Upper lobe of left lung (tissue), 6 donors: ENCODE measurements at regions not wholly inside any gene's neighbourhood (a gene's known extent, or its start where the extent isn't known, plus 50 kb on each side); places are given as distances from the start of the nearest gene placed in this dataset.
A peak's percentile ranks its signal among the peaks of the same experiment; 100 is the strongest.

Experiments used
- ATAC-seq, 2 donors: fragments of 200-7000 bp; cut with Tn5 transposase; one replicate each; pipeline ENCODE4 v1.9.1; 2022; ENCODE audit warnings: mild to moderate bottlenecking in 2 of 2, moderate library complexity in 2 of 2; ENCODE audit not compliant: low FRiP score in 2 of 2
- DNase-seq, 2 donors: peaks; one replicate each; pipeline ENCODE4 v3.0.0-alpha.2; 2019 to 2020
- H3K27ac ChIP-seq, 4 donors: fragments of 200-600 bp; sonication (generic); one replicate each; pipeline ENCODE4 v1.5.1; 2016 to 2019
- H3K27me3 ChIP-seq, 4 donors: fragments of 200-600 bp; sonication (generic); one replicate each; pipeline ENCODE4 v1.5.1; 2017 to 2019
- H3K36me3 ChIP-seq, 4 donors: fragments of 200-600 bp; sonication (generic); one replicate each; pipeline ENCODE4 v1.5.1; 2016 to 2019
- H3K4me1 ChIP-seq, 4 donors: fragments of 200-600 bp; sonication (generic); one replicate each; pipeline ENCODE4 v1.5.1; 2018 to 2019
- H3K4me3 ChIP-seq, 4 donors: fragments of 200-600 bp; sonication (generic); one replicate each; pipeline ENCODE4 v1.5.1; 2017 to 2019; ENCODE audit warnings: mild to moderate bottlenecking in 2 of 4, moderate library complexity in 1 of 4
- H3K9me3 ChIP-seq, 4 donors: fragments of 200-600 bp; sonication (generic); one replicate each; pipeline ENCODE4 v1.5.1; 2018 to 2019
- EP300 ChIP-seq, 4 donors: sonication (generic); formaldehyde crosslinking; IDR thresholded peaks; one replicate each; pipeline ENCODE4 v1.5.1; 2017; ENCODE audit warnings: antibody characterized with exemption in 4 of 4, control low read depth in 2 of 4
- POLR2A ChIP-seq, 4 donors: fragments of 450-650 bp; IDR thresholded peaks; one replicate each; pipeline ENCODE4 v1.5.1; 2016 to 2017; ENCODE audit warnings: antibody characterized with exemption in 4 of 4, mild to moderate bottlenecking in 2 of 4
- POLR2AphosphoS5 ChIP-seq, 2 donors: sonication (generic); formaldehyde crosslinking; IDR thresholded peaks; one replicate each; pipeline ENCODE4 v1.5.1; 2017; ENCODE audit warnings: antibody characterized with exemption in 2 of 2
- WGBS, 2 donors: methylation state at CpG; one replicate each; pipeline ENCODE4 v1.1.5; 2017 to 2018; 5-methylcytosine and 5-hydroxymethylcytosine counted together
- TF ChIP-seq, protein P1 (sequence below), 6 experiments: fragments of 450-650 bp in 4 of 6; fragments of 200-600 bp in 2 of 6; sonication (generic) in 2 of 6; IDR thresholded peaks; one replicate each; pipeline ENCODE4 v1.5.1; 2016 to 2019; ENCODE audit warnings: antibody characterized with exemption in 6 of 6
- donor health status: DM: no; HTN: no; CAD: no; lungs with moderate emphysema.
- donor health status: DM: no; HTN: yes; CAD: no; lungs with severe emphysema.

DNA sequence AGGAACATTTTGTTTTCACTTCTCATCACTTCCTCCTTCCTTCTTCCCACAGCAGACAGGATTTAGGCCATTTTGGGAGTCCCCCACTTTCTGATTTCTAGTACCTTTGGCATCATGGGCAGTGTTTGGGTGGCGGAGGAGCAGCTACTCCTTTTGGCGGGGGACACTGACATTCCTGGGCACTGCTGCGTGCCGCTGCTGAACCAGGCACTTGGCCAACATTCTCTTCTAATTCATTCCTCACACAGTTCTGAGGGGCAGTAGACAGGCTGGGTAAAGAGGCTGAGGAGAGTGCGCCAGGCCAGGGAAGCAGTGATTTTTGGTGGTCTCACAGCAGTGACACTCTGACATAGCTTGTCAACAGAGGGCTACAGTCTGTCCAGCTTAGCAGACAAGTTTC is 270.2 kb downstream of the LOXHD1 start:
- Histone ChIP-seq H3K4me3 (no peak overlapping the region), H3K4me1 (peaks cover 9 to 16% (median 14%) of the 10 kb centered on the region in 4 donors), H3K9me3 (no peaks in the 10 kb centered on the region), H3K36me3 (no peaks in the 10 kb centered on the region), H3K27me3 (no peaks in the 10 kb centered on the region), H3K27ac (no peak overlapping the region)
- TF ChIP-seq EP300 (IDR thresholded peaks at IDR 0.05) (no peak), POLR2A (IDR thresholded peaks at IDR 0.05) (no peak), POLR2AphosphoS5 (IDR thresholded peaks at IDR 0.05) (no peak)
- TF ChIP-seq, protein P1, sequence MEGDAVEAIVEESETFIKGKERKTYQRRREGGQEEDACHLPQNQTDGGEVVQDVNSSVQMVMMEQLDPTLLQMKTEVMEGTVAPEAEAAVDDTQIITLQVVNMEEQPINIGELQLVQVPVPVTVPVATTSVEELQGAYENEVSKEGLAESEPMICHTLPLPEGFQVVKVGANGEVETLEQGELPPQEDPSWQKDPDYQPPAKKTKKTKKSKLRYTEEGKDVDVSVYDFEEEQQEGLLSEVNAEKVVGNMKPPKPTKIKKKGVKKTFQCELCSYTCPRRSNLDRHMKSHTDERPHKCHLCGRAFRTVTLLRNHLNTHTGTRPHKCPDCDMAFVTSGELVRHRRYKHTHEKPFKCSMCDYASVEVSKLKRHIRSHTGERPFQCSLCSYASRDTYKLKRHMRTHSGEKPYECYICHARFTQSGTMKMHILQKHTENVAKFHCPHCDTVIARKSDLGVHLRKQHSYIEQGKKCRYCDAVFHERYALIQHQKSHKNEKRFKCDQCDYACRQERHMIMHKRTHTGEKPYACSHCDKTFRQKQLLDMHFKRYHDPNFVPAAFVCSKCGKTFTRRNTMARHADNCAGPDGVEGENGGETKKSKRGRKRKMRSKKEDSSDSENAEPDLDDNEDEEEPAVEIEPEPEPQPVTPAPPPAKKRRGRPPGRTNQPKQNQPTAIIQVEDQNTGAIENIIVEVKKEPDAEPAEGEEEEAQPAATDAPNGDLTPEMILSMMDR (IDR thresholded peaks at IDR 0.05): no peak
- no peak for DNase-seq
- 37 to 52% methylated on average over 5 of the region's 5 CpGs for WGBS, 2 donors
- ATAC-seq: peak; percentile 23 to 46

DNA sequence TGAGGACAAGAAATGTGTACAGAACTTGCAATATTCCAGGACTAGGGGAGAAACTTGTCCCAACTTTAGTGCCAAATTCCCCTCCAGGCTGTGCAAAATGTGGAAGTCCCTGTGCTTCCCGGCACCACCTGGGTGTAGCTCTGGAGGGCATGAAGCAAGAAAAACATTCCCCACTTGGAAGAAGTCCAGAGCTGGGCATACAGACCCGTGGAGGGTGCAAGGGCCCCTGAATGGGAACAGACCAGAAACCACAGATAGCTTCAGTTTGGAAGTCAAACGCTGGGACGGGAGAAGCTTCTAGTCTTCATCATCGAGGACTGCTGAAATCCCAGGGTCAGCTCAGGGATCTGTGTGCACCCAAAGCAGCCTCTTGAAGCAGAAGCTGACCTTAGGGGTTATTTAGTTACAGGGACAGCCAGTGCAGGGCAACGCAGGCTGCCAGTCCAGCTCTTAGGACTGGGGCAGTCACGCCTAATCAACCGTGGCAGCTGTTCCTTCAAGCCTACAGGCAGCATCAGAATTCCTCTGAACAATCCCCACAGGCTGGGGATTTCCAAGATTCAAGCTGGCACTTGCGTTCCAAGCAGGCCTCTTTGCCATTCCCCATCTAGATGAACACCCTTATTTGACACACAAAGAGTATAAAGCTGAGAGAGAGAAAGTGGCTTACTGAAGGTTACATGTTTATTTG is 269.4 kb downstream of the LOXHD1 start:
- no peak overlapping the region for H3K4me3 ChIP-seq
- H3K27ac ChIP-seq: no peak overlapping the region
- ATAC-seq (no peak), DNase-seq (peak in 1 of 2 donors; percentile 52)
- H3K36me3 ChIP-seq: no peaks in the 10 kb centered on the region
- H3K4me1 ChIP-seq: peaks cover 9 to 16% (median 14%) of the 10 kb centered on the region in 4 donors
- WGBS, 2 donors: 46 to 79% methylated on average over 6 to 9 of the region's 9 CpGs
- TF ChIP-seq POLR2AphosphoS5 (IDR thresholded peaks at IDR 0.05) (no peak), POLR2A (IDR thresholded peaks at IDR 0.05) (no peak), EP300 (IDR thresholded peaks at IDR 0.05) (no peak)
- TF ChIP-seq, protein P1 (IDR thresholded peaks at IDR 0.05): no peak
- H3K9me3 ChIP-seq: no peaks in the 10 kb centered on the region
- H3K27me3 ChIP-seq: no peaks in the 10 kb centered on the region

DNA sequence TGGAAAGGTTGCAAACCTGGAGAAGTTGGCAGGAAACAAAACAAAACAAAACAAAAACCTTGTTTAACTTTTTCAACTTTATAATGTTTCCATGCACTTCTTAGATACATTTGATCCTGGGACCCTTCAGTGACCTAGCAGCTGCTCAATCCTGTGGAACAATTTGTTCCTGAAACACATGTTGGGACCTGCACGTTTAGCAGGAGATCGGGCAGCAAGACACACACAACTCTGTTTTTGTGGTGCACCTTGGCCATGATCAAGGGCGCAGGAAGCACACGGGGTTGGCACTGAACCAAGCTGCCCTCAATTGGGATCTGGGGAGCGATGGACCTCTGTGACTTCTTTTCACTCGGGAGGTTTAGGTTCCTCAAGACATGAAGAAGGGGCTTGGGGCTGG is 268.7 kb downstream of the LOXHD1 start:
- TF ChIP-seq EP300 (IDR thresholded peaks at IDR 0.05) (no peak), POLR2AphosphoS5 (IDR thresholded peaks at IDR 0.05) (no peak), POLR2A (IDR thresholded peaks at IDR 0.05) (no peak)
- TF ChIP-seq, protein P1 (IDR thresholded peaks at IDR 0.05): no peak
- H3K4me1 ChIP-seq: peaks cover 9 to 16% (median 14%) of the 10 kb centered on the region in 4 donors
- no peak overlapping the region for H3K4me3 ChIP-seq
- ATAC-seq (no peak), DNase-seq (no peak)
- H3K27me3 ChIP-seq: no peaks in the 10 kb centered on the region
- H3K27ac ChIP-seq: no peak overlapping the region
- H3K9me3 ChIP-seq: no peaks in the 10 kb centered on the region
- 76 to 80% methylated on average over 6 of the region's 6 CpGs for WGBS, 2 donors
- H3K36me3 ChIP-seq: no peaks in the 10 kb centered on the region

DNA sequence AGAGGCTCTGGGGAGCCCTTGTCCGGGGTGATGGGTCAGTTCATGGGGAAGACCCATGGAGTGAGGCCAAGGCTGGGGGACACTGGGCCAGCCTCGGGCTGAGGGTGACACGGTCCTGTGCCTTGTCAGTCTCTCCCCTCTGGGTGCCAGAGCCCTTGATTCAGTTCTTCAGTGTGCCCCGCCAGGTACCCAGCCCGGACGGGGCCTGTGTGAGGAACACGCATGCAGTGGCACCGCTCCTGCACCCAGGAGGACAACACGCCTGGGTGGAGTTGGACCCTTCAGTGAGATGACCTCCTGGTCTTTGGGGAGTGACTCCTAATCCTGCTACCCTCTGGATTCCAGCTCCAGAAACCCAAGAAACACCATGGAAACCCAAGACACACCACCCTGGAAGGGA is 264.4 kb downstream of the LOXHD1 start:
- H3K27me3 ChIP-seq: peaks cover 0 to 4% (median 0%) of the 10 kb centered on the region in 4 donors
- no peaks in the 10 kb centered on the region for H3K36me3 ChIP-seq
- DNase-seq (peak in 1 of 2 donors; percentile 70), ATAC-seq (no peak)
- WGBS, 2 donors: 91 to 100% methylated on average over 6 to 9 of the region's 9 CpGs
- no peak overlapping the region for H3K4me3 ChIP-seq
- TF ChIP-seq POLR2AphosphoS5 (IDR thresholded peaks at IDR 0.05): no peak
- TF ChIP-seq POLR2A (IDR thresholded peaks at IDR 0.05): no peak
- TF ChIP-seq, protein P1 (IDR thresholded peaks at IDR 0.05): no peak
- no peak for TF ChIP-seq EP300 (IDR thresholded peaks at IDR 0.05)
- H3K27ac ChIP-seq: no peak overlapping the region
- peaks cover 0 to 6% (median 3%) of the 10 kb centered on the region in 4 donors for H3K4me1 ChIP-seq
- no peaks in the 10 kb centered on the region for H3K9me3 ChIP-seq

DNA sequence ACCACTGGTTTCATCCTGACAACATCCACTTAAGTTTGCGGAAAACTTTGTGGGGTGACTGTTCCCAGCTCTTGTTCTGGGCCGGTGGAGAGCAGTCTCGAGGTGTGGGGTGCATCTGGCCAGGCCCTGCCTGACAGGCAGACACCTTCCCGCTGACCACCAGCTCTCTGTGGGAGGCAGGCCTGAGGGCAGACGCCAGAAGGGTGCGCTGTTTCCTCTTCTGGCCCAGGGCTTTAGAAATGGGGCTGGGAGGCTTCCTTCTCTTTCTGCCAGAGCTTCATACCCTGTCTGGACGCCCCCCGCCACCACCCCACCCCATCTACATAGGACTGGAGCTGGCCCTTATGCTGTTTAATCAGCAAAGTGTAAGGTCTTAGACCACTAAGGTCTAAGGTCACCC is 263.8 kb downstream of the LOXHD1 start:
- Histone ChIP-seq H3K9me3 (no peaks in the 10 kb centered on the region), H3K27me3 (peaks cover 0 to 4% (median 0%) of the 10 kb centered on the region in 4 donors), H3K36me3 (no peaks in the 10 kb centered on the region), H3K4me3 (no peak overlapping the region), H3K4me1 (no peaks in the 10 kb centered on the region), H3K27ac (no peak overlapping the region)
- 90 to 92% methylated on average over 8 of the region's 8 CpGs for WGBS, 2 donors
- no peak for TF ChIP-seq EP300 (IDR thresholded peaks at IDR 0.05)
- no peak for TF ChIP-seq POLR2AphosphoS5 (IDR thresholded peaks at IDR 0.05)
- TF ChIP-seq, protein P1 (IDR thresholded peaks at IDR 0.05): no peak
- TF ChIP-seq POLR2A (IDR thresholded peaks at IDR 0.05): no peak
- no peak for ATAC-seq
- no peak for DNase-seq
